ENCODE measurements at regions not wholly inside any gene's neighbourhood (a gene's known extent, or its start where the extent isn't known, plus 50 kb on each side); places are given as distances from the start of the nearest gene placed in this dataset.

GRCh38 chr20:48471759-48472408 is 355.9 kb downstream of the PREX1 start:
- TF ChIP-seq CTCF (IDR thresholded peaks at IDR 0.05), result no peak
- no peak for TF ChIP-seq POLR2A (IDR thresholded peaks at IDR 0.05; ENCODE audit: low read depth)
